SK-MEL-5 (cell line): ENCODE measurements at regions not wholly inside any gene's neighbourhood (a gene's known extent, or its start where the extent isn't known, plus 50 kb on each side); places are given as distances from the start of the nearest gene placed in this dataset.

Experiments
- DNase-seq: peaks from one replicate; pipeline ENCODE4 v3.0.0-alpha.2; 2016; ENCODE audit warnings: low read depth, low spot score
- in situ Hi-C: cut with HindIII; loops from 2 replicates; pipeline ENCODE4 v1.10.0; 2016; ENCODE audit warnings: low sequenced_read_pairs, high pct_unique_total_duplicates, low pct_unique_long_range_greater_than_20kb

DNA sequence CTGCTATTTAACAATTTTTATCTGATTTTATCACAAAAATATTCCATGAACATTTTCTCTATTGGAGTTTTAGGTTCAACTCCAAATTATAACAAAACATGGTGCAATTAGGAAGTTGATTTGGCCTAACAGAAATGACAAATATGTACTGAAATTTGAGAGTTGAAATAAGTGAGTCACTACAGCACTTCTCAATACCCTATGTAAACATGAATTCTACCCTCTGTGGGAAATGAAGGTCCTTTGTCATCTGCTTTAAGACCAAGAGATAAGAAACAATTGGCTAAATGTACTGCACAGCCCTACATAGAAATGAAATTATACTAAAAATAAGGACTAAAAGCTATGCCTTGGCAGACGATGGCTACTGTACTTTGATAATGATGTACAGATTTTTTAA, 86.2 kb upstream of the BEND6 start:
- no peak for DNase-seq
- in situ Hi-C loops = no loop called here

DNA sequence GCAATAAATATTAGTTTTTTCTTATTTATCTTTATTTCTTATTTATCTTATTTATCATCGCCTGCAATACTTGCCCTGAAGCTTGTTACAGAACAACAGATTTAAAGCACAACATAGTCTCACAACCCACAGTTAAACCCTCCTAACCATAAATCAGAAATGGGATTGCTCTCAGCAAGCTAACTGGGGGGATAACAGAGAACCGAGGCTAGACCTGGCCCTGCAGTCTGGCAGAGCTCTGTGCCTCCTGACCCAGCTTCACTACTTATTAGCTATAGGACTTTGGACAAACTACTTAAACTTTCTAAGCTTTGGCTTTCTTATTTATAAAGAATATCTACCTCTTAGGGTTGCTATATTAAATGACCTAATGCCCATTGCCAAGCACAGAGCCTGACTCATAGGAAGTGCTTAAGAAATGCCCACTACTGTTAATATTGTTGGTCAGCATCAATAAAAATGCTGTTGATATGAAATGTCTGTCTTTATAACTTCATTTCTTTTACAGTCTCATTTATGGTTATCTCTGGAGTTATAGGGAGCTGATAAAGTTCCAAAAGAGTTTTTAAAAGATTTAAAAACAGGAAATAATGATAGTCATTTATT, 87.9 kb upstream of the BEND6 start:
- no peak for DNase-seq
- in situ Hi-C loops = no loop called here

DNA sequence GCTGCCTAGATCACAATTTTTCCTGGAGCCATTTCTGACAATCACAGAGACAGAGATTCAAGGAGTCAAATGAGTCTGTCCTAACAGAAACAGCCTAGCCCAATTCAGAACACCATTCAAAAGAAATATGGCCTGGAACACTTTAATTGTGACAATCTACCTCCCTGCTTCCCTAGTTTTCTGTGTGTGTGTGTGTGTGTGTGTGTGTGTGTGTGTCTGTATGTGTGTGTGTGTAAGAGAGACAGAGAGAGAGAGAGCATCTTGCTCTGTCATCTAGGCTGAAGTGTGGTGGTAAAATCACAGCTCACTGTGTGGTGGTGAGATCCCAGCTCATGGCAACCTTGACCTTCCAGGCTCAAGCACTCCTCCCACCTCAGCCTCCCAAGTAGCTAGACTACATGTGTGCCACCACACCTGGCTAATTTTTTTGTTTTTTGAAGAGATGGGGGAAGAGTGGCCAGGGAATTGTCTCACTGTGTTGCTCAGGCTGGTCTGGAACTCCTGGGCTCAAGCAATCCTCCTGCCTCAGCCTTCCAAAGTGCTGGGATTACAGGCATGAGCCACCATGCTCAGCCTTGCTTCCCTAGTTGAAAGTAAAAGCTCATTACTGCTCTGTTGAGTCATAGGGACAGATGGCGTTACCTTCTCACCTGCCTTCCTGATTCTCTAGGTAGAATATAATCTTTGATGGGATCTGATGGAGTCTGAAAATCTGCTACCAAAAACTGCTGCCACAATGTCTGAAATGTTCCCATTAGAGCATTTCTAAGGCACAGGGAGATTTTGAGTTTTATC, 89.6 kb upstream of the BEND6 start:
- in situ Hi-C loops = no loop called here
- no peak for DNase-seq

DNA sequence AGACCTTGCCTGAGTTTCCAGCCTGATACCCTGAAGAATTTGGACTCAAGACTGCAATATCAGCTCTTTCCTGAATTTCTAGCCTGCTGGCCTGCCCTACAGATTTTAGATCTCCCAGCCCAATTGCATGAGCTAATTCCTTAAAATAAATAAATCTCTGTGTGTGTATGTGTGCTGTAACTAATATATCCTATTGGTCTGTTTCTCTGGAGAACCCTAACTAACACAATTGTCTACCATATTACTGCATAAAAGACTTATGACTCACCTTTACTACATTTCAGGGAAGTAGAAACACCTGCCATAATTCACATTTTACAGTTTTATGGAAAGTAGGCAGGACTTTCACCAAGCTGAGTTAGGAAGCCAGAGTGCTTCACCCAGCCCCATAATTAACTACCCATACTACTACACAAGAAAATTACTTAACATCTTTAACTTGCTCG, 90.7 kb upstream of the BEND6 start:
- in situ Hi-C loops = no loop called here

DNA sequence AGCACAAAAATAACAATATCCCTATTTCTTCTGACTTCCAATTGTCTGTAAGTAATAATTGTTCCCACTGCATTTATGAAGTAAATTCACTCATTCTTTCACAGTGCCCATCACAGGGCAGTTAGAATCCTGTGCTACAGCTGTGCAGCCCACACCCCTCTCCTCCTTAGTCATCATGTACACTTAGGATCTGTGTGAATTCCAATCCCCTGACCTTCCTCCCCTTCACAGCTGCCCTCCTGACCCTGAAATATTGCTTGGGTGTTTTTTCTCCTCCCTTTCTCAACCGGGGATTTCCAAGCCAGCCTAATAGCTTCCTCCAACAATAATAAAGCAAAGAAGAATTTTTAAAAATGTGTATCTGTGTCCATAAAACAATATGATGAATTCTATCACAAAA, 91.5 kb upstream of the BEND6 start:
- no peak for DNase-seq
- in situ Hi-C loops = no loop called here

More for the DNA sequence above, 90.7 kb upstream of the BEND6 start:
- no peak for DNase-seq

DNA sequence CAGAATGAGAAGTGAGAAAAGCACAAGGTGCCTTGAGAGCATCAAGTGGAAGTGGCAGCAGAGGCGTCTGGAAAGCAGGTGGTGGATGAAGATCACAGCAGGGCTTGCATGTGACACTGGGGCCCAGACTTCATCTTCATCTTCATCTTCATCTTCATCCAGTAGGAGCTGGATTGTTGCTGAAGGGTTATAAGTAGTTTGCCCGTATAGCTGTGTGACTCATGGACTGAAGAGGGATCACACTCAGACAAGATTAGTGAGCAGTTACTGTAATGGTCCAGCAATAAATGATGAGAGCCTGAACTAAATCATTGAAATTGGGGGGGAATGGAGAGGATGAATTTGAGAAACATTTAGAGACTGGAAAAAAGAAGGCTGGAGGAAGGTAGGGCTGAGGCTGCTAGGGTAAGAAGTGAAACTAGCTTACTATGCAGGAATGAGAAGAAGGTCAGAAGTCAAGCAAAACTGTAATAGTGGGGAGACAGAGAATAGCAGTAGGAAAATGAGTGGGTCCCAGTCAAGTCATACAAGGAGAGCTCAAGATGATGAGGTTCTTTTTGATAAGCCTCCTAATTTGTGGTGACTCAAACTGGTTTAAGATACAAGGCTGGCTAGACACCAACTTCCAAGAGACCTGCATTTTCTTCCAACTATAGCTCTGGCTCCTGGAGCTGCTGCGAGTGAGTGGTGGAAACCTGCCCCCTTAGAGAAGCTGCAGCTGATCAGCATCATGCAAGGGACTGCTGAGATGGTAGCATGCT, 92.3 kb upstream of the BEND6 start:
- in situ Hi-C loops = no loop called here
- no peak for DNase-seq

DNA sequence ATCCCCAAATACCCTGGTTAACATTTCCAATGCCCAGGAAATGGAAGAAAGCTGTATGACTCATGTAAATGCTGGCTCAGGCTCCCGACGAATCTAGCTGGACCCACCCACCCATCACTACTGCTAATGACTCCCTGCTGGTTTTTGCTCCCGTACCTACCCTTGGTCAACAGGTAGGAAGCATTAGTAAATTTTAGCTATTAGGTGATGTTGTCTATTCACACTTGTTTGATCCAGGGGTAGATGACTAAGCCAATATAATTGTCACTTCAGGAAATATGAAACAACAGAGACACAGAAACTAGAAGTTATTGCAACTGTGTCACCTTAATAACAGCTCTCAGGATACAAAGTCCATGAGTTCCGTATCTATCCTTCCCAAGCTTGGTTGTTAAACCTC, 94.4 kb upstream of the BEND6 start:
- in situ Hi-C loops = no loop called here
- no peak for DNase-seq

DNA sequence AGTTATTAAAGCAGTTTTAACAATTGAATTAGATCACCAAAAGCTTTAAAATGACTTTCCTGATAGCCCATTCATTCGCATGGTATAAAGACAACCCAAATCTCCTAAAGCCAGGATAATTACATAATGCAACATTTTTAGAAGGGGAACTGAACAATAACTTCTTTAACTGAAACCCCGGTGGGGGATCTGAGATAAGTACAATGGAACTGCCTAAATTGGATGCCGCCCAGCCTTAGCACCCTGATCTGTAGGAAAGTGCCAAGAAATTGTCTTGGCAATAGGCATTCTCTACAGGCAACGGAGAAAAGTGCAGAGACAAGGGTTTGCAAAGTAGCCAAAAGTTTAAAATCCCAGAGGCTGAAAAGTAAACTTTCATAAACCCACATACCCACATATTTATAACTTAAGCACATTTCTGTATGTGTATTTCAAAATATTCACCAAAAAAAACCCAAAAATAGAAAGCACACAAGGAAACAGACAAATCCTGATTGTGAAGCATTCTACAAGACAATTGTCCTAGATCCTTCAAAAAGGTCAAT, 98.8 kb upstream of the BEND6 start:
- in situ Hi-C loops = no loop called here

DNA sequence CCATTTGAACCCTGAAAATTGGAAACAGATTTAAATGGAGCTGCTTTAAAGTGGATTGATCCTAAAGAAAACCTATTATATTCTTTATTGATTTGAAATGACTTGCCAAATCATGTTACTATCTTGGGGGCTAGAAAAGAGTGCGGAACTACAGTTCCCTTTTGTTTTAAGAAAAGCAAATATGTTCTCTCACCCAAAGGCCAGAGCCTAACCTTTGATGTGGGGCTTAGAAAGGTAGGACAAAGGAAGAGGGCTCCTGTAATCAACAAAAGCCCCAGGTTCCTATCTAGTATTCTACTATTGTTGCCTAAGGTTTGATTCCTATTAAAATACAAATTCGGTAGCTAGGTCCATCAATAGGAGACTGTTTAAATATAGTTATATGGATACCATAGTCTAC, 100.8 kb upstream of the BEND6 start:
- in situ Hi-C loops = no loop called here

More for the DNA sequence above, 98.8 kb upstream of the BEND6 start:
- DNase-seq = no peak

DNA sequence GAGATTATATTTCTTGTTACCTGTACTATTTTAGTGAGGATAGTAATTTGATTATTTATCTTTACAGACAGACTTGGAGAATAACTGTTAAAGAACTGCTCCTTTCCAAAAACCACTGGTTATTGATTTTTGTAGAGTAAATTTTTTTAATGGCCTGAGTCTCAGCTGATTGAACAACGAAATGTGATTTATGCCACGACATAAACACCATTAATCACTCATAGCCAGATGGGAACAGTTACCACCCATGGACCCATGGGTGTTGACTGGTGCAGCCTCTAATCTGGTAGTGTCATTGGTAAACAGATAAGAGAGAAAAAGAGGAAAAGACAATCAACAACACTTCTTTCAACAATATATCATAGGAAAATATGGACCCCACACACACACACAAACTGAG, 101.4 kb upstream of the BEND6 start:
- DNase-seq = no peak
- in situ Hi-C loops = no loop called here

More for the DNA sequence above, 100.8 kb upstream of the BEND6 start:
- no peak for DNase-seq

DNA sequence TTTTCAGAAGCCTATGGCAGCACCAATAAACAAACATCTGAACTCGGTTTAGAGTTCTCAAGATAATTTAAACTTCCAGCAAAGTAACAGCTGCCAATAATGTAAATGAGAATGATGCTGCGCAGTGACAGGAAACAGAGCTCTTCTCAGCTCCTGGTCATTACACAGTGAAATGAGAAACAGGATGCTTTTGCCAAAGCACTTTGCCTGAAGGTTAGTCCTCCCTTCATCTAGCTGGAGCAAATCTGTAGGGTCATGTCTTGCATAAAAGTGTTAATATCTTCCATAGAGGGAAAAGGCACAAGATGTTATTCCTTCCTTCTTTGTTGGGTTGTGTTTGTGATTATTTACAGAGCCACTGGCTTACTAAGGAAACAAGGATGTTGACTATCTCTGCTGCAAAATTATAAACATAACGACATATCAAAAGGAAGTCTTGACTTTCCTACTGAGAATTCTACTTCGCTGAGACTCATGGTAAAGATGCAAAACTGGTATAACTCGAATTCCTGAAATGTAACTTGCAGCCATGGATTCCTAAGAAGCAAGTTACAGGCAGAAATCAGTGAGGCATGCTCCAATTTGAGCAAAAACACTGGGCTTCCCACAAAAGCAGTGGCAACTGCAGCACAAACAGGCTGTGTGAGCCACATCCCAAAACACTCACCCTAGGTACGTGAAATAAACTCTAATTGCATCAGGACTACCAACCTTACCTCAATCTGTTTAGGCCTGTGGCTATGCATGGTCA, 102.5 kb upstream of the BEND6 start:
- DNase-seq = no peak
- in situ Hi-C loops = no loop called here

DNA sequence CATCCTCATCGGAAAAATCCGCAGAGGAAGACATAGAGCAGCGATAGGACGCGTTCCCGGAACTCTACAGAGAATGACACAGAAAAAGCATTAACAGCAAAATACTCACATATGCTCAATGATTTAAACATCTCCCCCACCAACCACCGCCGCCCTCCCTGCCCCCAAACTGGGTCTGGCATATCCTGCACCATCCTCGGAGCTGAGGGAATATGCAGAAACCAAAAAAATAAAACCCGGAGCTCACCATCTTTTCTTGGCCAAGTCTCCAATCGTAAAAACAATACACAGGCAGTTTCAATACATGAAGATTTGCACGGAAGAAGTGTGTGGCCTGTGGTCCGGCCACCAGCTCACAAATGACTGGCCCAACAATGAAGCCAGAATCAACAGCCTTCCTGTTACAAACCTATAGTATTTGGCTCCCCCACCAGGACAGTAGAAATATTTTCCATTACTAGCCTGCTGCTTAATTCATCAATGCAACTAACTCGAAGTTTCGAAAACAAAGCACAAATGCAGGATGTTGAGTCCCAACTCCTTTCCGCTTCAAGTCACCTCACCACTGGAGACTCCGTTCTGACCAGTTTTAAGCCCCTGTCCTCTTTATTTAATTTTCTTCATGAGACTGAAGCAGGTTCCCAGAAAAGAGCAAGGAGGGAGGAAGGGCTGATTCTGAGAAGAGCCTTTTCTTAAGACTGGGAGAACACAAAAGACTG, 103.2 kb upstream of the BEND6 start:
- in situ Hi-C loops = no loop called here
- peak; percentile 82 for DNase-seq

DNA sequence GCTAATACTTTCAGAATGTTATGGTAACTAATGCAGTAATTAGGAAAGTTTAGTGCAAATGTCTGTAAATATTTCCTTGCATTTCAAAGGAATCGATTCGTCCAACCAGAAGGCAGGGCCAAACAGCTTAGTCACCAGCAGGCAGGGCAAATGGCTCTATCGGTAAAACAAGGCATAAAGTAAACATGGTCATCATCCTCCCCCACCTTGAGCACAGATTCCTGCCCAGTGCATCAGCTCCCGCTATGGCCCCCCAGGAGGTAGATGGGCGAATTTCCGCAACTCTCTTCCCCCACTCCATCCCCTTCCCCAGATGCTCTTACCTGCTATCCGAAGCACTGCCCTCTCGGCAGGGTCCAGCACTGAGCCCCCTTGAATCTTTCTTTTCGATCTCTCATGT, 103.8 kb upstream of the BEND6 start:
- in situ Hi-C loops = no loop called here
- no peak for DNase-seq

DNA sequence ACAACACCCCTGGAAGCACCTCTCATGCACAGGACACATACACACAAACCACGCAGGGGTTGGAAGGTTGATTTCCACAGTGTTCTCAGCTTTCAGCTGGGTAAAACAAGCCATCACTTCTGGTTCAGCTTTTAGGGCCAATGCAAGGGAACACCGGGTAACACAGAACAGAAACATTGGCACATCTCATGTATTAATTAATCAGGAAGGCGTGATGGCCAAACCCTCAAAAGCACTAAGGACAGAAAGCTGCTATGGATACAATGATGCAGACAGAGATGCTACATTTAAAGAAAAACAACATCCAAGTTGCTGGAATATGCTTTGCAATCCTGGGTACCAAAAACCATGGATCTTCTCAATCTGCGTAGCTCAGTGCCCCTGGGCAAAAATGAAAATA, 104.3 kb upstream of the BEND6 start:
- in situ Hi-C loops = no loop called here
- no peak for DNase-seq

DNA sequence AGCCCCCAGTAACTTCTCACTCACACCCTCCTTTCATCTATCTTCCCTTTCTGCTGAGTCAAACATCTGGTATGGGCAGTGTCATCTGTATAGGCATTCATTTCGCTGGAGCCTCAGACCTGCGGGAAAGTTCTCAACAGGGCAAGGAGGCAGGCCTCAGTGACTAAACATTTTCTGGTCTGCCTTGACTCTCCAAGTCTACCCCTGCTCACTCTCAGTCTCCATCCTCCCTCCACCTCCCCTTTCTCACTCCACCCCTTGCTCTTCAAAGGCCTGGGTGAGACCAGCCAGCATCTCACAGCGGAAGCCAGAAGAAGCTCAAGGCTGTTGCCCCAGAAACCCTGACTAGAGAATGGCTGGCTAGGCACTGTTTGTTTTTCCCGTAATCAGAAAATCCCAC, 105.0 kb upstream of the BEND6 start:
- in situ Hi-C loops = no loop called here
- DNase-seq = no peak

DNA sequence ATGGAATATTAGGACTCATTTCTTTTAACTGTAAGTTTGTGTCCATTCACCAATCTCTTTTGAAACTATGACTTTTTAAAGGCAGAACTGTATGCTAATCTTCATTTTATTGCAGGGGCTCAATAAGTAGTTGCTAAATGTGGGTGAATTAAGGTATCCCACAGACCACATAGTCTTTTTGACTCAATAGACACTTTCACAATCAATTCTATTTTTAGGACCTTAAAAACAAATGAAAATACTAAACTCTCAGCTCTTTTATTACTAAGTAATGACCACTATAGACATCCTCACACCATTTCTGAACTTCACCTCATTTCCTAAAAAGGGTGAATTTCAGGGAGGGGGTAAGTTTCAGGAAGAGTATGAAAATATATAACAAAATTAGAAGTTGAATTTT, 106.8 kb upstream of the BEND6 start:
- in situ Hi-C loops = no loop called here
- no peak for DNase-seq

DNA sequence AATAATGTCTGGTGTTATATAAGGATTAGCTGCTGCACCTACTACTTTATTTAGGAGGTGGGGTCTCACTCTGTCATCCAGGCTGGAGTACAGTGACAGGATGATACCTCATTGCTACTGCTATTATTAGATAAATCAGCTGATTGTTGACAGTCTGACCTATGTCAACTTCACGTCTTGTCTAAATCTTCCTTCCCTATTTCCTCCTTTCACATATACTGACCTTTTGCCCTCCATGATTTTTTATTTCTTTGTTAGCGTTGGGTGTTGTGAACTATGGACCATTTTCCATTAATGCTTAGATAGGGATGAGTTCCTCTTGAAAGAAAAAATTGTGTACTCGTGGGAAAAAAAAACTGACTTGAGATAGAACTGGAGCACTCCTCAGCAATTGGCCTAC, 109.9 kb upstream of the BEND6 start:
- in situ Hi-C loops = no loop called here
- no peak for DNase-seq
